ENCODE measurements at regions not wholly inside any gene's neighbourhood (a gene's known extent, or its start where the extent isn't known, plus 50 kb on each side); places are given as distances from the start of the nearest gene placed in this dataset.

DNA sequence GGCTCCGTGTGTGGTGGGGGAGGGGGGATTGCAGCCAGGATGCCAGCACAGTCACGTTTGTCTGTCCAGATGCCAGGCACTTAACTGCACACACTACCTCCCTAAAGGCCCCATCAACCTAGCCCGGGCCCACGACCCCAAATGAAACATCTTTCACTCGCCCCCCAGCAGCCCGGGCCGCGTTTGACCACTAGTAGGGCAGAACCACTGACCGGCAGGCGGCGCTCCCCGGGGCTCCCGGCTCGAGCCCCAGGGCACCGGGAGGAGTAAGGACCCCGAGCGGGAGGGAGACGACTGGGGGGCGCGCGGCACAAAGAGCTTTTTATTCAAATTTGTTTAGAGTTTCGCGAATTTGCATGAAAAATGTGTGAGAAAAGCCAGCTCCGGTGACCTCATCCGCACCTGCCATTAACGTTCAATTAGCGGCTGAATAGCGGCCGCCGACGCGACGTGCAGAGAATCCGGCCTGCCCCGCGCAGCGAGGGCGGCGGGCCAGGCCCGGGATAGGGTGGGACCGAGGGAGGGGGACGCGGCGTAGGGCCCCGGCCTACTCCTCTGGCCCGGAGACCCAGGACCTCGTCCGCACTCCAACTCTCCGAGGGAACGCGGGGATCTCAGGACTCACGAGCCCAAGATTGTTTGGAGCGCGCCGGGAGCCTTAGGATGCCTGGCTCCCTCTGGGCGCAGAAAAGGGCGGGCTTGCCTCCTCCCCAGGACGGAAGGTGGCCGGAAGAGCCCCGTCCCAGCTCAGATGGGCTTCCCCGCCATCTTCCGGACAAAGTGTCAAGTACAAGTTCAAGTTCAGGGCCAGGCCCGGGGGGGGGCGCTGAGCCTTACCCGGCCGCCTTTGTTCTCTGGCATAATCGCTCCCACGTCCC lies 64.9 kb upstream of the POLG start:
- peak; percentile 19 for DNase-seq (ENCODE audit: low spot score)

- DNase-seq (ENCODE audit: low spot score): no peak
Observed at GRCh38 chr15:89398896-89399237, 64.2 kb upstream of the POLG start.

DNA sequence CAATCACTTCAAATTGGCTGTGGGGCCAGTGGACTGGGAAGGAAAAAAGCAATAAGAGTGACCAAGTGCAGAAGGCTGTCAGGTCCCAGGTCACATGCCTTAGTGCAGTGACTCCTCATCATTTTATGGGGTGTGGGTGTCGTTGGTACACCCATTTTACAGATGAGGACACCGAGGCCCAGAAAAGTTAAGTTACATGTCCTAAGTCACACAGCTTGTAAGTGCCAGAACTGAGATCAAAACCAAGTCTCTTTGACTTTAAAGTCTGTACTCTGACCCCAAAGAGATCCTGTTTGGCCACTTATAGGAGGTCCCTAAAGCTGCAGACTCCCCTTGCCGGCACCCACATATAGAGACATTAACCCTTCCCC lies 63.0 kb upstream of the POLG start:
- DNase-seq (ENCODE audit: low spot score): no peak

GRCh38 chr15:89396723-89397652 lies 62.4 kb upstream of the POLG start:
- DNase-seq (ENCODE audit: low spot score): no peak

DNA sequence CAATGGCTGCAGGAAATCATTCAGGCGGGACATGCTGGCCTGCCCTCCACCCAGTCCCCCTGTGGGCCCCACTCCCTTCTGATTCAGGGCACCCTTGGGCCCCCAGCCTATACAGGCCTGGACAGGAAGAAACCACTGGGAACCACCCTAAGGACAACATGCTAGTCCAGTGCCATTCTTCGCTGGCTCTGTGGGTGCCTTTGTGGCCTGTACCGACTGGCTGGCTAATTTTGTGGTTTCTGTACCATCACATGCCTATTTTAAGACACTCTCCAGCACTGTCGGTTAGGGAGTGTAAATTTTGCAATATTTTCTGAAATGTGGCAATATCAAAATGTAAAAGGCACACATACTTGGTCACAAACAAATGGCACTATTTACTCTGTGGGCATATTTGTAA lies 61.4 kb upstream of the POLG start:
- DNase-seq (ENCODE audit: low spot score): no peak

- DNase-seq (ENCODE audit: low spot score): no peak
Observed at GRCh38 chr15:89395461-89395871, 60.8 kb upstream of the POLG start.

GRCh38 chr15:89395031-89395430 lies 60.4 kb upstream of the POLG start:
- no peak for DNase-seq (ENCODE audit: low spot score)

- DNase-seq (ENCODE audit: low spot score): no peak
Observed at GRCh38 chr15:89393056-89393455, 58.4 kb upstream of the POLG start.

DNA sequence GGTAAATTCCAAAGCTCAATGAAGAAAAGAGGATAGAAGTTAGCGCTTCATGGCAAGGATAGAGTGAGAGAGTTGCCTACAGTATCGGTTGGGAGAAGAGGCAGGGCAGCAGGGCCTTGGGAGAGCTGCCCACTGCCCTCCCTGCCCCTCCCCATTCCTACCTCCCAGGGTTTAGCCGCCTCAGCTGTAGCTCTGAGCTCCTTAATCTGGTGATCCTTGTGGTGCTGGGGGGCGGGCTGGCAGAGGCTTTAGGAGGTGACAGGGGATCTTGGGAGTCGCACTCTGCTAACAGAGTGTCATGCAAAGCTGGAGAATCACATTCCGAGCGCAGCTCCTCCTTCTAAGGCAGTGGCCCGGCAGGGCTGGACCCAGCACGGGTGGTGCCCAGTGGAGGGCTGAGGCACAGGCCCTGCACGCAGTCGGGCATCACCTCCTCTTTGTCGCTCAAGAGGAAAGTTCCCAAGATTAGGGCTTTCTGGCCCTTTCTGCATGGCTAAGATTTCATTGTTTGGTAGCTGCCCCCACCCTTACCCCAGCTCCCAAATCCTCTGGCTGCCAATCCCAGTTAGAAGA lies 57.1 kb upstream of the POLG start:
- no peak for DNase-seq (ENCODE audit: low spot score)

DNA sequence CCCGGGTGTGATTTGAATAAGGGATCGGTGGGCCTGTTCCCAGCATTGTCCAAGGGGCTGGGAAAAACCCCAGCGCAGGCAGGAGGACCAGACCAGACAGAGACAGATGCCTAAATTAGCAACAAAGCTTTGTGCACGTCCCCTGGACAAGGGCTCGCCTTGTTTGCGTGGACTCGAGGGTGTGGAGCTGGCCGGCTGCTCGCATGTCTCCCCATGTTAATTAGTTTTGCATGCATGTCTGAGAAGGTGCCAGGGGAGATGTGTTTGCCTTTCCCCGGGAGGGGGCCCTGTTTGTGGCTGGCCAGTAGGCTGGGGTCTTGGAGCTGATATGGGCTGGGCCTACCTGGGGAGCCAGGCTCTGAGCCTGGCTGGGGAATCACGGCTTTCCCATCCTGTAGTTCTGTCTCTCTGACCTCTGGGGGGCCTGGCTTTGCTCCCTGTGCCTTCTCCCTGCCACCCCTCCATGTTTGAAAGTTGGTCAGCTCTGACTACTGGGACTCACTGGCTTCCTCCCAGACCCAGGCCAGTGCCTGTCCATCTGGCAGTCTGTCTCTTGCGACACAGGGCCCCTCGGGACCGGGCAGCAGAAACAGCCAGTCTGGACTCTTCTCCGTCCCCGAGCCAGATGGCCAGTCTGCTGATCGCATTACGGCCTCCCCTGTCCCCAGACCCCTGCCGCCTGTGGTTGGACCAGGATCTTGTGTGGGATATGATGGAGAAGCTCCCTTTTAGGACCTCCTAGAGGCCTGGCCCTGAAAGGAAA lies 55.4 kb upstream of the POLG start:
- peak; percentile 19 for DNase-seq (ENCODE audit: low spot score)

- no peak for DNase-seq (ENCODE audit: low spot score)
Observed at GRCh38 chr15:89387140-89387903, 52.7 kb upstream of the POLG start.

DNA sequence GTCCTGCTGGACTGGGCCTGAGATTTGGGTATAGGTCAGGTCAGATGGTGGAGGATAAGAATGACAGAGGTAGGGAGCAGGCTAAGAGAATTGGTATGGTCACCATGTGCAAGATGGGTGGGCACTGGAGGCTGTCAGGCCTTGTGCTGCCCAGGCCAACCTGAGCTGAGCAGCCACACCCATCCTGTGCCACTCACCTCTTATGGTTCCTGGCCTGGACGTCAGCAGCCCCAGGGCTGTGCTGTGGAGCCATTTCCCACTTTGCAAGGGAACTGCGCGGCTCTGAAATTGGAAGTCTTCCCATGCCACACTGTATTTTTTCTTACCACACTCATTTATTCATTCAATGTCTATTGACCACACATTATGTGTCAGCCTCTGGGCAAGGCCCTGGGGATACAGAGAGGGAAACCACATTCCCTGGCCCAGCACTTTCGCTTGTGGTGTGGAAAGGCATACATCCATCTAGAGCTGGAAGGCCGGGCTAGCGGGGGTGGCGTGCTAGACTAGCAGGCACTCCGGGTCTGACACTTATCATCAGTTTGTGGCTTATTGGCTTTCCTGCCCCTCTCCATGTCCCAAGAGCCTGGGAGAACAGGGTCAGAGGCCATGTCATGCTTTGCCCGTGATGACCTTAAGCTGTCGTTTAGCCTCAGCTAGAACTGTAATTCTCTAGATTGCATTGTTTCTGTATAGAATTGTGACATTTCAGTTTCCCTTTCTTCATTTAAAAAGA lies 51.1 kb upstream of the POLG start:
- no peak for DNase-seq (ENCODE audit: low spot score)

All from AG08395 (cell line).